HL-60 (cell line): ENCODE measurements at regions not wholly inside any gene's neighbourhood (a gene's known extent, or its start where the extent isn't known, plus 50 kb on each side); places are given as distances from the start of the nearest gene placed in this dataset.

Source experiments
- DNase-seq, 2 experiments: peaks; one replicate each; pipeline ENCODE4 v3.0.0-alpha.2; 2010 to 2020; ENCODE audit warnings: low read depth in 1 of 2, low spot score in 1 of 2
- H3K27ac ChIP-seq: fragments of 250-450 bp; sonication (Bioruptor Pico); replicated peaks from 2 replicates; pipeline ENCODE4 v1.5.1; 2020; ENCODE audit warnings: mild to moderate bottlenecking, moderate library complexity
- H3K27me3 ChIP-seq: fragments of 250-450 bp; sonication (Bioruptor Pico); 2 replicates; pipeline ENCODE4 v1.5.1; 2021; ENCODE audit warnings: mild to moderate bottlenecking, moderate library complexity; ENCODE audit not compliant: insufficient read depth, poor library complexity, severe bottlenecking
- H3K4me3 ChIP-seq: replicated peaks from 2 replicates; pipeline ENCODE4 v1.5.1; 2011; ENCODE audit warnings: mild to moderate bottlenecking, control low read depth, low read length; ENCODE audit not compliant: insufficient read depth
- CTCF ChIP-seq: IDR thresholded peaks from one replicate; pipeline ENCODE4 v1.5.1; 2011; ENCODE audit warnings: low read length, control low read depth, inconsistent platforms; ENCODE audit not compliant: insufficient read depth
- GABPA ChIP-seq: IDR thresholded peaks from 2 replicates; pipeline ENCODE4 v1.6.1; 2012; ENCODE audit warnings: low read depth
- POLR2AphosphoS5 ChIP-seq: IDR thresholded peaks from 2 replicates; pipeline ENCODE4 v1.6.1; 2012; ENCODE audit warnings: low read depth
- REST ChIP-seq: IDR thresholded peaks from 2 replicates; pipeline ENCODE4 v1.6.1; 2012; ENCODE audit warnings: low read depth; ENCODE audit not compliant: insufficient replicate concordance
- SPI1 ChIP-seq: IDR thresholded peaks from 2 replicates; pipeline ENCODE4 v1.6.1; 2012; ENCODE audit warnings: low read depth, mild to moderate bottlenecking, borderline replicate concordance

GRCh38 chr5:172572440-172572839, 68.6 kb upstream of the NEURL1B start:
- TF ChIP-seq CTCF = no peak
- Histone ChIP-seq H3K27me3 (no peaks in the 10 kb centered on the region), H3K27ac (no peak overlapping the region), H3K4me3 (no peak overlapping the region)
- no peak for DNase-seq

- TF ChIP-seq CTCF (no peak), SPI1 (no peak), POLR2AphosphoS5 (no peak), REST (no peak), GABPA (no peak)
- no peak overlapping the region for H3K4me3 ChIP-seq
- no peak for DNase-seq
- H3K27ac ChIP-seq = no peak overlapping the region
- no peaks in the 10 kb centered on the region for H3K27me3 ChIP-seq
Observed at GRCh38 chr5:172571892-172572291, 69.2 kb upstream of the NEURL1B start.

- DNase-seq = no peak
- Histone ChIP-seq H3K27ac (no peak overlapping the region), H3K4me3 (no peak overlapping the region), H3K27me3 (no peaks in the 10 kb centered on the region)
- no peak for TF ChIP-seq POLR2AphosphoS5
- peak; percentile 36; the same call in 1 of the 2 replicates for TF ChIP-seq SPI1
- no peak for TF ChIP-seq CTCF
Observed at GRCh38 chr5:172571413-172571812, 69.7 kb upstream of the NEURL1B start.

- H3K27ac ChIP-seq = no peak overlapping the region
- no peak for TF ChIP-seq CTCF
- TF ChIP-seq GABPA = no peak
- TF ChIP-seq REST = no peak
- TF ChIP-seq POLR2AphosphoS5 = no peak
- no peak for TF ChIP-seq SPI1
- no peaks in the 10 kb centered on the region for H3K27me3 ChIP-seq
- H3K4me3 ChIP-seq = no peak overlapping the region
- no peak for DNase-seq
Observed at GRCh38 chr5:172570594-172571334, 70.3 kb upstream of the NEURL1B start.
